Effector memory CD8-positive, alpha-beta T cell (primary cell): ENCODE measurements at regions not wholly inside any gene's neighbourhood (a gene's known extent, or its start where the extent isn't known, plus 50 kb on each side); places are given as distances from the start of the nearest gene placed in this dataset.

Source experiments
- ATAC-seq: fragments of 150-1000 bp; cut with Tn5 transposase; replicated peaks from 2 replicates; pipeline ENCODE4 v1.10.0; 2021; ENCODE audit warnings: mild to moderate bottlenecking, moderate library complexity
- DNase-seq, 3 experiments: peaks; one replicate each; pipeline ENCODE4 v3.0.0; 2021
- H3K27ac Mint-ChIP-seq, 2 donors: one replicate each; pipeline ENCODE4 v1.8.0; 2022; ENCODE audit warnings: mild to moderate bottlenecking in 2 of 2, mixed read lengths in 2 of 2, moderate library complexity in 2 of 2
- H3K27me3 Mint-ChIP-seq, 2 donors: one replicate each; pipeline ENCODE4 v1.8.0; 2022; ENCODE audit warnings: mixed read lengths in 2 of 2
- H3K36me3 Mint-ChIP-seq: one replicate; pipeline ENCODE4 v1.8.0; 2022; ENCODE audit warnings: mild to moderate bottlenecking, moderate library complexity, mixed read lengths; ENCODE audit not compliant: insufficient read depth
- H3K4me1 Mint-ChIP-seq, 2 donors: one replicate each; pipeline ENCODE4 v1.8.0; 2022; ENCODE audit warnings: low read depth in 2 of 2, mixed read lengths in 2 of 2
- H3K4me3 Mint-ChIP-seq, 2 donors: one replicate each; pipeline ENCODE4 v1.8.0; 2022; ENCODE audit warnings: mild to moderate bottlenecking in 2 of 2, mixed read lengths in 2 of 2, moderate library complexity in 2 of 2
- H3K9me3 Mint-ChIP-seq, 2 donors: one replicate each; pipeline ENCODE4 v1.8.0; 2022; ENCODE audit warnings: mixed read lengths in 2 of 2

DNA sequence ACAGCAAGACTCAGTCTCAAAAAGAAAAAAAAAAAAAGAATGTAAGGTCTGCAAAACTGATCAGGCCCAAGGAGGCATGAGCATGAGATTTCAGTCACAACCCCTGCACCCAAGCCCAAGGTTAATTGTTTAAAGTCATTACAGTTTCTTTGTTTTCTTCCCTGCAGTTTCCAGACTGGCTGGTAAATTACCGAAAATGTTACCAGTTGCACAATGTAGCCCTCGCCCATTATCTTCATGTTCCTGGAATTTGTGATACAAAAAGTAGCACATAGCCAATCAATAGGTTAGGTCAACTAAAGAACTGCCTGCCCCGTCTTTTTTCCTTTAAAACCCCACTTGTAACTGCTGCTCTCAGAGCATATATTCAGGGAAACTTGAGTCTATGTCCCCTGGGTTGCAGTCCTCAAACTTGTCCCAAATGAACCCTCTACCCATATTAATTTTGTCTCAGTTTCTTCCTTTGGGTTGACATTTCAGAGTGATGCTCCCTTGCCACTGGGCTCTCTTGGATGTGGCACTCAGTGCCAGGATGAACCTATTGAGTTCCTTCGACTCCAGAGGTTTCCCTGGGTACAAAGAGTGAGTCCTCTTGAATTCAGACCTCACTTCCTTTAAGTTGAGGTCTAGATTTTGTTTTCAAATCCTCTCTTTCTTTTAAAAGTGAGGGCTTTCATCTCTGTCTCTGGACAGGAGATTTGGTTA, 216.2 kb upstream of the HS6ST1 start:
- Mint-ChIP-seq H3K36me3 (no peaks in the 10 kb centered on the region), H3K27ac (no peak overlapping the region), H3K4me1 (no peaks in the 10 kb centered on the region), H3K27me3 (peaks cover 6 to 13% of the 10 kb centered on the region in 2 donors), H3K4me3 (no peak overlapping the region), H3K9me3 (no peaks in the 10 kb centered on the region)
- ATAC-seq (no peak), DNase-seq (no peak)

- H3K36me3 Mint-ChIP-seq: no peaks in the 10 kb centered on the region
- no peaks in the 10 kb centered on the region for H3K4me1 Mint-ChIP-seq
- no peak overlapping the region for H3K27ac Mint-ChIP-seq
- ATAC-seq (no peak), DNase-seq (no peak)
- no peak overlapping the region for H3K4me3 Mint-ChIP-seq
- H3K27me3 Mint-ChIP-seq: peaks cover 6 to 13% of the 10 kb centered on the region in 2 donors
- H3K9me3 Mint-ChIP-seq: no peaks in the 10 kb centered on the region
These were observed 217.3 kb upstream of the HS6ST1 start for GRCh38 chr2:128535953-128536352.

GRCh38 chr2:128536925-128537620, 218.4 kb upstream of the HS6ST1 start:
- peaks cover 6 to 13% of the 10 kb centered on the region in 2 donors for H3K27me3 Mint-ChIP-seq
- no peak for DNase-seq
- no peak overlapping the region for H3K27ac Mint-ChIP-seq
- H3K9me3 Mint-ChIP-seq: no peaks in the 10 kb centered on the region
- no peaks in the 10 kb centered on the region for H3K36me3 Mint-ChIP-seq
- ATAC-seq: no peak
- no peak overlapping the region for H3K4me3 Mint-ChIP-seq
- no peaks in the 10 kb centered on the region for H3K4me1 Mint-ChIP-seq

DNA sequence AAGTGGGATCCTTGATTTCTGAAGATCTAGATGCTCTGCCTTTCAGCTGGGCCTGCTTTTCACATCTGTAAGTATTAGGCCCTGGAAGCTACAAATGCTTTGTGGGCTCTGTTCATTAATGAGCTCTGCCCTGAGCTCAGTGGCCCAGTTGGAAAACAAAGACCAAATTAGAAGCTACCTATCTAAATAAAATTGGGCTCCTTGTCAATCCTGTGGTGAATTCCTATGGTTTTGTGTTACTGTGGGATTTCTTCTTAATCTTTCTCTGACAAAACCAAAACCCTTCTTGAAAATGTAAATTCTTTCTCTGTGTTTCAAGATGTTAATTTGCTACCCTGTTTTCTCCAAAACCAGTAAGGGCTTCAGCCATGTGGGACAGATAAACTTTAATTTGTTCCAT, 219.0 kb upstream of the HS6ST1 start:
- ATAC-seq (no peak), DNase-seq (no peak)
- no peaks in the 10 kb centered on the region for H3K4me1 Mint-ChIP-seq
- H3K36me3 Mint-ChIP-seq: no peaks in the 10 kb centered on the region
- H3K9me3 Mint-ChIP-seq: no peaks in the 10 kb centered on the region
- H3K27me3 Mint-ChIP-seq: peaks cover 6 to 13% of the 10 kb centered on the region in 2 donors
- no peak overlapping the region for H3K27ac Mint-ChIP-seq
- no peak overlapping the region for H3K4me3 Mint-ChIP-seq

DNA sequence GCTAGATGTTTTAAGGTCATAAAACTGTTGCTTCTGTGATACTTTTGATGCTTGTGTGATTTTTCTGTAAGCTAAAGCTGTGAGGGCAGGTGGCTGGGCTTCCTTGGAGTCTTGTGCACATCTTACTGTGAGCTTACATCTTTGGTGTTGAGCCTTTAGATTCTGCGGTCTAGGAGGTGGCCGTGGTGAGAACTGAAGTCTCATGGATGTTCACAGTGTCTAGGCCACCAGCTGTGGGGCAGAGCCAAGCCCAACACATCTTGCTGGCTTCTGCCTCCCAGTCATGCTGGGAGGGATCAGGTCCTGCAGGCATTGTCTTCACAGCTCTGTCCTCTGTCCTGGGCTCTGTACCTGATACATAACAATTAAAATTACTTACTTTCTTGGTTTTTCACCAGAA, 219.7 kb upstream of the HS6ST1 start:
- H3K4me3 Mint-ChIP-seq: no peak overlapping the region
- no peaks in the 10 kb centered on the region for H3K9me3 Mint-ChIP-seq
- ATAC-seq: no peak
- H3K4me1 Mint-ChIP-seq: no peaks in the 10 kb centered on the region
- no peaks in the 10 kb centered on the region for H3K36me3 Mint-ChIP-seq
- no peak for DNase-seq
- no peak overlapping the region for H3K27ac Mint-ChIP-seq
- H3K27me3 Mint-ChIP-seq: peaks cover 6 to 13% of the 10 kb centered on the region in 2 donors

DNA sequence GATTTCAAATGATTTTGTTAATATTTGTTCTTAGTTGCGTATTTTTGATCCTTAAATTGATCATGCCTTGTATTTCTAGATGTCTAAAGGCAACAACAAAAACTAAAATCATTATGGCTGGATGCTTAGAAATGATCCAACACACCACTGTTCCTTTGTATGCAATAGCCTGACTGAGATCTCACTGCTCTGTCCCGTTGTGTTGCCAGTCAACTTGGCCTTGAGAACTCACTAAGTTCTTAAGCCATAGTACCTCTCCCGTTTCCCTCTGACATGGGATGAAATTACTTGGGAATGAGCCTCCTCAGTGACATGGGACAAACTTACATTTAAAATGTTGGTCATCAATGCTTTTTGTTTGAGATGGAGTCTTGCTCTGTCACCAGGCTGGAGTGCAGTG, 222.0 kb upstream of the HS6ST1 start:
- Mint-ChIP-seq H3K4me1 (no peaks in the 10 kb centered on the region), H3K4me3 (no peak overlapping the region), H3K27me3 (peaks cover 5 to 13% of the 10 kb centered on the region in 2 donors), H3K36me3 (no peaks in the 10 kb centered on the region), H3K27ac (no peak overlapping the region), H3K9me3 (no peaks in the 10 kb centered on the region)
- DNase-seq: no peak
- ATAC-seq: no peak

DNA sequence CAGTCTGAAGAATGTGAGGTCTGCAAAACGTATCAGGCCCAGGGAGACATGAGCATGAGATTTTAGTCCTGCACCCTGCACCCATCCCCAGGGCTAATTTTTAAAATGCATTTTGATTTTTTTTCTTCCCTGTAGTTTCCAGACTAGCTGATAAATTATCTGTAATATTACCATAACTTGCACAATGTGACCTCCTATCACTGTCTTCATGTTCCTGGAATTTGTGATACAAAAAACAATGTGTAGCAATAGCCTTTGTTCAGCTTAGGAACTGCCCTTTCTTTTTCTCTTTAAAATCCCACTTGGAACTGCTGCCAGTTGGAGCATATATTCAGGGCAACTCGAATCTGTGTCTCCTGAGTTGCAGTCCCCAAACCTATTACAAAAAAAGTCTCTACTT, 222.8 kb upstream of the HS6ST1 start:
- H3K36me3 Mint-ChIP-seq: no peaks in the 10 kb centered on the region
- H3K4me1 Mint-ChIP-seq: no peaks in the 10 kb centered on the region
- H3K4me3 Mint-ChIP-seq: no peak overlapping the region
- H3K27ac Mint-ChIP-seq: no peak overlapping the region
- H3K9me3 Mint-ChIP-seq: no peaks in the 10 kb centered on the region
- no peak for ATAC-seq
- H3K27me3 Mint-ChIP-seq: peaks cover 5 to 13% of the 10 kb centered on the region in 2 donors
- DNase-seq: no peak

DNA sequence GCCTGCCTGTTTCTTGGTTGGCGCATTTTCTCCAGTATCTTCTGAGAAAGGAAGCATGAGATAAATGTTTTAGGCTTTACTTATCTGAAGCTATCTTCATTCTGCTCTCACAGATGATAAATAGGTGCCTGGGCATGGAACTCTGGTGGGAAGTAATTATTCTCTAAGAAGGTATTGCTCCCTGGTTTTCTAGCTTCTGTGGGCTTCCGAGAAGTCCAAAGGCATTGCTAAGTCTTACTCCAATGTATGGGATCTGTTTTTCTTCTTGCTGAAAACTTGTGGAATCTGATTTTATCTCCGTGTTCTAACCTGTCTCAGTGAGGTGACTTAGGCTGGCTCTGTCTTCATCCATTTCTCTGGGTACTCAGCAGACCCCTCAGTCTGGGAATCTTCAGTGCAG, 224.4 kb upstream of the HS6ST1 start:
- H3K36me3 Mint-ChIP-seq: no peaks in the 10 kb centered on the region
- H3K4me3 Mint-ChIP-seq: no peak overlapping the region
- H3K27me3 Mint-ChIP-seq: peaks cover 5 to 11% of the 10 kb centered on the region in 2 donors
- DNase-seq (no peak), ATAC-seq (no peak)
- no peak overlapping the region for H3K27ac Mint-ChIP-seq
- no peaks in the 10 kb centered on the region for H3K4me1 Mint-ChIP-seq
- H3K9me3 Mint-ChIP-seq: no peaks in the 10 kb centered on the region

DNA sequence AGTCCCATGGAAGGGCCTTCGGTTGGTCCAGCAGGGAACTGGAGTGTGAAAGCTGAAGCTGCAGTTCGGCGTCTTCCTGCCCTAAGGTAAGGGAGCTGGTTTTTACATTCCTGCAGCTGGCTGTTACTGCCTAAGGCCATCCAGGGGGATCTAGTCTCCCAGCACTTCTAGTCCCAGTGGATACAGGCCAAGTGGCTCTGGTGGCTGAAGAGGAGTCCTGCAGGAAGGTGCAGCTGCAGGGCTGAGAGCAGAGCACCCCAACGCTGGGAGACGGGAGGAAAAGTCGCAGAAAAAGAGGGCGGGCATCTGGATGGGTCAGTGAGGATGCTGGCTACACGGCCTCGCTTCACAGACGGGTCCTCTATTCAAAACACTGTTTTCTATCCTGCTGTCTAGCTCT, 225.0 kb upstream of the HS6ST1 start:
- H3K36me3 Mint-ChIP-seq: no peaks in the 10 kb centered on the region
- no peaks in the 10 kb centered on the region for H3K9me3 Mint-ChIP-seq
- H3K4me3 Mint-ChIP-seq: no peak overlapping the region
- H3K27ac Mint-ChIP-seq: no peak overlapping the region
- ATAC-seq (no peak), DNase-seq (no peak)
- H3K4me1 Mint-ChIP-seq: no peaks in the 10 kb centered on the region
- H3K27me3 Mint-ChIP-seq: peaks cover 5 to 11% of the 10 kb centered on the region in 2 donors

DNA sequence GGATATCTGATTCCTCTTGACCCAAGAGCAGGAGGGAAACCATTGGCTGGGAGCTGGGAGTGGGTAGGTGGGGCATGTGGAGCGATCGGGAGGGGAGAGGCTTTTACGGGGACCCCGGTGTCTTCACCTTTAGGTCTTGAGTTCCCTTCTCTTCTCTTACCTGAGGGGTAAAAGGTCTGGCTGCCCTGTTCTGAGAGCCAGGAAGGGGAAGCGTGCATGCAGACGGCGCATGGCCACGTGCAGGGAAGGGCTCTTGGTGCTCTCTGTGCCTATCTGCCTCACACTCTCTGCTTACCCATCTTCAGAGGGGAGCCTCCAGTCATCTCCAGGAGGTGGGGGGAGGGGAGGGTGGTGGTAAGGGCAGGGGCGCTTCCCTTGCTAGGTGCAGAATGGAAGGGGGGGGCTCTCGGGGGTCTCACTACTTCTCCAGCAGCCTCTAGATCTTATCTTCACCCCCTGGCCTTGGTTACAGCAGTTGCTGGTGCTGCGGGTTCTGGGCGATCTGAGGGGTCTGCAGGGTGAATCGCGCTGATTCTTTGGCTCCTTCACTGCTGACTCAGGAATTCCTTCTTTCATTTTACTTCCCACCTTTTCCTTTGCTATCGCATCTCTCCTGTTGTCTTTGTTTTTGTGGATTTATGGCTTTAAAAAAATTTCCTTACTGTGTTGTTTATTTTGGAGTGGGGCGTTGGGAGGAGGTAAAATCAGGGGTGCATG, 225.8 kb upstream of the HS6ST1 start:
- no peaks in the 10 kb centered on the region for H3K36me3 Mint-ChIP-seq
- no peaks in the 10 kb centered on the region for H3K9me3 Mint-ChIP-seq
- H3K27ac Mint-ChIP-seq: no peak overlapping the region
- H3K4me1 Mint-ChIP-seq: no peaks in the 10 kb centered on the region
- peaks cover 5 to 11% of the 10 kb centered on the region in 2 donors for H3K27me3 Mint-ChIP-seq
- no peak overlapping the region for H3K4me3 Mint-ChIP-seq
- no peak for ATAC-seq
- DNase-seq: no peak

GRCh38 chr2:128545085-128545484, 226.4 kb upstream of the HS6ST1 start:
- H3K36me3 Mint-ChIP-seq: no peaks in the 10 kb centered on the region
- no peaks in the 10 kb centered on the region for H3K9me3 Mint-ChIP-seq
- no peaks in the 10 kb centered on the region for H3K4me1 Mint-ChIP-seq
- peaks cover 5 to 11% of the 10 kb centered on the region in 2 donors for H3K27me3 Mint-ChIP-seq
- DNase-seq (no peak), ATAC-seq (no peak)
- H3K27ac Mint-ChIP-seq: no peak overlapping the region
- no peak overlapping the region for H3K4me3 Mint-ChIP-seq

DNA sequence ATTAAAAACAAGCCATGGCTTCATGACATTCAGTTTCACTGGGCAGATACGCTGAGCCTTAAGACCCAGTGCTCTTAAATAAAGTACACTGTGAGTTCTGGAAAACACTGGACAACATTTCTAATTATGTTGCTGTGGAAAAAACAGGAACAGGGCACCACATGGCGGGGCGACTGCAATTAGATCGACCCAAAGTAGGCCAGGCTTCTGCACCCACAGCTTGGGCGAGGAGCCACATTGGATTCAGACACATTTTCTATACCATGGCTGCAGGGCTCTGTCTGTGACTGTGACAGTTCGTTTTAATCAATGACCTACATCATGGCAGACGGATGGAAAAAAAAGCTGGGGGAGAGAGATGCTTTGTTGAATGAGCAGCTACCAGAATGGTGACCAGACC, 227.2 kb upstream of the HS6ST1 start:
- Mint-ChIP-seq H3K27ac (no peak overlapping the region), H3K4me3 (no peak overlapping the region), H3K36me3 (no peaks in the 10 kb centered on the region), H3K27me3 (peaks cover 5 to 11% of the 10 kb centered on the region in 2 donors), H3K9me3 (no peaks in the 10 kb centered on the region), H3K4me1 (no peaks in the 10 kb centered on the region)
- DNase-seq: no peak
- ATAC-seq: no peak

GRCh38 chr2:128547667-128548066, 229.0 kb upstream of the HS6ST1 start:
- H3K4me3 Mint-ChIP-seq: no peak overlapping the region
- H3K27me3 Mint-ChIP-seq: peaks cover 5 to 17% of the 10 kb centered on the region in 2 donors
- ATAC-seq: no peak
- no peak overlapping the region for H3K27ac Mint-ChIP-seq
- H3K36me3 Mint-ChIP-seq: no peaks in the 10 kb centered on the region
- no peaks in the 10 kb centered on the region for H3K9me3 Mint-ChIP-seq
- DNase-seq: no peak
- no peaks in the 10 kb centered on the region for H3K4me1 Mint-ChIP-seq

GRCh38 chr2:128548461-128548891, 229.8 kb upstream of the HS6ST1 start:
- H3K27ac Mint-ChIP-seq: no peak overlapping the region
- no peaks in the 10 kb centered on the region for H3K4me1 Mint-ChIP-seq
- DNase-seq (no peak), ATAC-seq (no peak)
- H3K36me3 Mint-ChIP-seq: no peaks in the 10 kb centered on the region
- no peaks in the 10 kb centered on the region for H3K9me3 Mint-ChIP-seq
- H3K4me3 Mint-ChIP-seq: no peak overlapping the region
- H3K27me3 Mint-ChIP-seq: peaks cover 5 to 17% of the 10 kb centered on the region in 2 donors
